Neural cell (in vitro differentiated cells): ENCODE measurements at regions not wholly inside any gene's neighbourhood (a gene's known extent, or its start where the extent isn't known, plus 50 kb on each side); places are given as distances from the start of the nearest gene placed in this dataset.

Source experiments
- CTCF ChIP-seq: fragments of 450-650 bp; IDR thresholded peaks from 2 replicates; pipeline ENCODE4 v1.5.1; 2014; ENCODE audit warnings: antibody characterized with exemption, mild to moderate bottlenecking, moderate library complexity; ENCODE audit not compliant: poor library complexity, severe bottlenecking
- EZH2 ChIP-seq: fragments of 200-600, 300-800 bp; shearing (Covaris generic), sonication (generic); IDR thresholded peaks from 2 replicates; pipeline ENCODE4 v1.6.1; 2014; ENCODE audit warnings: antibody characterized with exemption, low read length, borderline replicate concordance, mild to moderate bottlenecking; ENCODE audit not compliant: insufficient read depth, poor library complexity, severe bottlenecking

- TF ChIP-seq EZH2 = no peak
- no peak for TF ChIP-seq CTCF
Measured at GRCh38 chr2:126187668-126188067, 468.3 kb upstream of the GYPC start.
